K562 (cell line): ENCODE measurements at regions not wholly inside any gene's neighbourhood (a gene's known extent, or its start where the extent isn't known, plus 50 kb on each side); places are given as distances from the start of the nearest gene placed in this dataset.

Experiments
- CREB3 ChIP-seq: fragments of 450-650 bp; conservative IDR thresholded peaks from 2 replicates; pipeline ENCODE4 v1.6.1; 2016; ENCODE audit warnings: missing genetic modification characterization, low read depth, mild to moderate bottlenecking, missing compliant biosample characterization, moderate library complexity
- CTCF ChIP-seq, 3 experiments: IDR thresholded peaks in 2 of 3; conservative IDR thresholded peaks in 1 of 3; 2 replicates each; pipeline ENCODE4 v1.5.1; 2011 to 2012; ENCODE audit warnings: low read length in 3 of 3, mild to moderate bottlenecking in 3 of 3, control low read depth in 2 of 3, improper control_type of control experiment in 1 of 3, inconsistent platforms in 1 of 3, low read depth in 1 of 3, mixed read lengths in 1 of 3, moderate library complexity in 1 of 3; ENCODE audit not compliant: insufficient read depth in 2 of 3
- ELK1 ChIP-seq: sonication (generic); formaldehyde crosslinking; IDR thresholded peaks from 2 replicates; pipeline ENCODE4 v1.8.1; 2022; ENCODE audit warnings: missing genetic modification reagents
- L3MBTL2 ChIP-seq: fragments of 450-650 bp; IDR thresholded peaks from 2 replicates; pipeline ENCODE4 v1.6.1; 2016; ENCODE audit warnings: mild to moderate bottlenecking, moderate library complexity
- SRF ChIP-seq, 2 experiments: fragments of 250-450, 450-650 bp in 1 of 2; sonication (Bioruptor Pico) in 1 of 2; sonication (generic) in 1 of 2; formaldehyde crosslinking; IDR thresholded peaks; 2 replicates each; pipeline versions ENCODE4 v1.5.0 to v1.5.1; 2020 to 2022; ENCODE audit warnings: mild to moderate bottlenecking in 1 of 2, missing genetic modification reagents in 1 of 2
- TAF7 ChIP-seq: fragments of 450-650 bp; IDR thresholded peaks from 2 replicates; pipeline ENCODE4 v1.6.1; 2016; ENCODE audit warnings: missing genetic modification characterization, missing compliant biosample characterization
- U2AF1 ChIP-seq: fragments of 200-400 bp; formaldehyde crosslinking; optimal IDR thresholded peaks from 2 replicates; pipeline ENCODE3; 2017; ENCODE audit warnings: mild to moderate bottlenecking, low read depth, low read length, moderate library complexity

- TF ChIP-seq CREB3 (tag) (no peak), U2AF1 (no peak), TAF7 (no peak), SRF (CRISPR knock-in tag; IDR thresholded peaks at IDR 0.05) (no peak), ELK1 (CRISPR knock-in tag) (no peak), CTCF (IDR thresholded peaks at IDR 0.05 in 2 of 3, conservative IDR thresholded peaks at IDR 0.05 in 1 of 3; ENCODE audit: insufficient read depth in 2 of 3, low read depth in 1 of 3, low read length in 3 of 3) (no peak), L3MBTL2 (no peak)
Measured at GRCh38 chr11:29173660-29174062, 843.2 kb downstream of the KCNA4 start.
